ENCODE measurements at regions not wholly inside any gene's neighbourhood (a gene's known extent, or its start where the extent isn't known, plus 50 kb on each side); places are given as distances from the start of the nearest gene placed in this dataset.

- peaks cover 2% of the 10 kb centered on the region for H3K4me1 ChIP-seq (ENCODE audit: control insufficient read depth, low read depth, low read length)
- H2BK15ac ChIP-seq (replicated peaks; ENCODE audit: low read depth) = no peak overlapping the region
- no peaks in the 10 kb centered on the region for H3K27me3 ChIP-seq (ENCODE audit: insufficient read depth, low read length, poor library complexity)
- no peak overlapping the region for H3K9ac ChIP-seq (ENCODE audit: low read length)
- whole genome bisulfite sequencing (ENCODE audit: extremely low coverage, insufficient coverage, low lambda C conversion rate) = no CpG with 5 or more reads among the region's 1 CpG
- no peak overlapping the region for H2BK5ac ChIP-seq (ENCODE audit: low read length)
- DNase-seq = no peak
- no peaks in the 10 kb centered on the region for H3K36me3 ChIP-seq (ENCODE audit: control insufficient read depth, insufficient read depth, low read length)
- H3K56ac ChIP-seq (ENCODE audit: low read length) = no peak overlapping the region
- no peak overlapping the region for H3K4me2 ChIP-seq (ENCODE audit: low read length)
- H4K5ac ChIP-seq (ENCODE audit: low read length) = no peak overlapping the region
- H3K23ac ChIP-seq (ENCODE audit: low read length) = no peak overlapping the region
- no peak overlapping the region for H3K18ac ChIP-seq (ENCODE audit: low read length)
- no peak overlapping the region for H4K8ac ChIP-seq (ENCODE audit: low read depth, low read length)
- no peak overlapping the region for H2BK120ac ChIP-seq (ENCODE audit: low read depth, low read length)
- H3K4ac ChIP-seq (ENCODE audit: low read depth, low read length) = no peak overlapping the region
- H3K4me3 ChIP-seq (ENCODE audit: low read length) = no peak overlapping the region
- H2AK5ac ChIP-seq (ENCODE audit: low read length) = no peak overlapping the region
- H3K79me1 ChIP-seq (ENCODE audit: low read length) = no peaks in the 10 kb centered on the region
- H3K27ac ChIP-seq (ENCODE audit: low read depth, low read length) = no peak overlapping the region
- no peaks in the 10 kb centered on the region for H3K79me2 ChIP-seq (ENCODE audit: control insufficient read depth, insufficient read depth, low read length)
These were observed 764.8 kb upstream of the LRFN5 start for GRCh38 chr14:40841886-40842285.

- Histone ChIP-seq H2BK15ac (replicated peaks; ENCODE audit: low read depth) (no peak overlapping the region), H2BK120ac (ENCODE audit: low read depth, low read length) (no peak overlapping the region), H3K18ac (ENCODE audit: low read length) (no peak overlapping the region), H3K4ac (ENCODE audit: low read depth, low read length) (no peak overlapping the region), H3K79me1 (ENCODE audit: low read length) (no peaks in the 10 kb centered on the region), H2BK5ac (ENCODE audit: low read length) (no peak overlapping the region), H3K23ac (ENCODE audit: low read length) (no peak overlapping the region), H4K8ac (ENCODE audit: low read depth, low read length) (no peak overlapping the region), H3K27ac (ENCODE audit: low read depth, low read length) (no peak overlapping the region), H3K9ac (ENCODE audit: low read length) (no peak overlapping the region), H3K27me3 (ENCODE audit: insufficient read depth, low read length, poor library complexity) (no peaks in the 10 kb centered on the region), H4K5ac (ENCODE audit: low read length) (no peak overlapping the region), H3K36me3 (ENCODE audit: control insufficient read depth, insufficient read depth, low read length) (no peaks in the 10 kb centered on the region), H3K79me2 (ENCODE audit: control insufficient read depth, insufficient read depth, low read length) (no peaks in the 10 kb centered on the region), H3K4me2 (ENCODE audit: low read length) (no peak overlapping the region), H3K56ac (ENCODE audit: low read length) (no peak overlapping the region), H2AK5ac (ENCODE audit: low read length) (no peak overlapping the region), H3K4me1 (ENCODE audit: control insufficient read depth, low read depth, low read length) (peaks cover 2% of the 10 kb centered on the region), H3K4me3 (ENCODE audit: low read length) (no peak overlapping the region)
- WGBS (ENCODE audit: extremely low coverage, insufficient coverage, low lambda C conversion rate) = no CpG with 5 or more reads among the region's 2 CpGs
- no peak for DNase-seq
These were observed 768.1 kb upstream of the LRFN5 start for GRCh38 chr14:40838601-40839000.

GRCh38 chr14:40806471-40806870, 800.2 kb upstream of the LRFN5 start:
- Histone ChIP-seq H3K4ac (ENCODE audit: low read depth, low read length) (no peak overlapping the region), H2BK120ac (ENCODE audit: low read depth, low read length) (no peak overlapping the region)

GRCh38 chr14:40796168-40796567, 810.5 kb upstream of the LRFN5 start:
- H2BK5ac ChIP-seq (ENCODE audit: low read length) = no peak overlapping the region
- H4K8ac ChIP-seq (ENCODE audit: low read depth, low read length) = no peak overlapping the region
- no peak overlapping the region for H3K4ac ChIP-seq (ENCODE audit: low read depth, low read length)
- no peaks in the 10 kb centered on the region for H3K4me1 ChIP-seq (ENCODE audit: control insufficient read depth, low read depth, low read length)
- no peak overlapping the region for H3K4me2 ChIP-seq (ENCODE audit: low read length)
- WGBS (ENCODE audit: extremely low coverage, insufficient coverage, low lambda C conversion rate) = no CpG with 5 or more reads among the region's 1 CpG
- no peak overlapping the region for H2AK5ac ChIP-seq (ENCODE audit: low read length)
- H3K23ac ChIP-seq (ENCODE audit: low read length) = no peak overlapping the region
- H3K18ac ChIP-seq (ENCODE audit: low read length) = no peak overlapping the region
- H3K27ac ChIP-seq (ENCODE audit: low read depth, low read length) = no peak overlapping the region
- no peaks in the 10 kb centered on the region for H3K27me3 ChIP-seq (ENCODE audit: insufficient read depth, low read length, poor library complexity)
- no peak overlapping the region for H2BK15ac ChIP-seq (replicated peaks; ENCODE audit: low read depth)
- DNase-seq = no peak
- H2BK120ac ChIP-seq (ENCODE audit: low read depth, low read length) = no peak overlapping the region
- H3K79me2 ChIP-seq (ENCODE audit: control insufficient read depth, insufficient read depth, low read length) = no peaks in the 10 kb centered on the region
- no peak overlapping the region for H4K5ac ChIP-seq (ENCODE audit: low read length)
- H3K9ac ChIP-seq (ENCODE audit: low read length) = no peak overlapping the region
- H3K4me3 ChIP-seq (ENCODE audit: low read length) = no peak overlapping the region
- no peaks in the 10 kb centered on the region for H3K79me1 ChIP-seq (ENCODE audit: low read length)
- no peaks in the 10 kb centered on the region for H3K36me3 ChIP-seq (ENCODE audit: control insufficient read depth, insufficient read depth, low read length)
- H3K56ac ChIP-seq (ENCODE audit: low read length) = no peak overlapping the region

More at GRCh38 chr14:40806471-40806870, 800.2 kb upstream of the LRFN5 start:
- Histone ChIP-seq H3K23ac (ENCODE audit: low read length) (no peak overlapping the region), H3K27me3 (ENCODE audit: insufficient read depth, low read length, poor library complexity) (no peaks in the 10 kb centered on the region), H4K5ac (ENCODE audit: low read length) (no peak overlapping the region), H3K27ac (ENCODE audit: low read depth, low read length) (no peak overlapping the region), H3K4me3 (ENCODE audit: low read length) (no peak overlapping the region), H3K79me2 (ENCODE audit: control insufficient read depth, insufficient read depth, low read length) (no peaks in the 10 kb centered on the region), H4K8ac (ENCODE audit: low read depth, low read length) (no peak overlapping the region), H2AK5ac (ENCODE audit: low read length) (no peak overlapping the region), H3K9ac (ENCODE audit: low read length) (no peak overlapping the region), H3K4me1 (ENCODE audit: control insufficient read depth, low read depth, low read length) (no peaks in the 10 kb centered on the region), H3K4me2 (ENCODE audit: low read length) (no peak overlapping the region), H3K79me1 (ENCODE audit: low read length) (no peaks in the 10 kb centered on the region), H2BK5ac (ENCODE audit: low read length) (no peak overlapping the region), H3K18ac (ENCODE audit: low read length) (no peak overlapping the region), H3K36me3 (ENCODE audit: control insufficient read depth, insufficient read depth, low read length) (no peaks in the 10 kb centered on the region), H3K56ac (ENCODE audit: low read length) (no peak overlapping the region), H2BK15ac (replicated peaks; ENCODE audit: low read depth) (no peak overlapping the region)
- DNase-seq = no peak

GRCh38 chr14:40784860-40785259, 821.8 kb upstream of the LRFN5 start:
- WGBS (ENCODE audit: extremely low coverage, insufficient coverage, low lambda C conversion rate) = no CpG with 5 or more reads among the region's 9 CpGs
- no peak overlapping the region for H2BK5ac ChIP-seq (ENCODE audit: low read length)

GRCh38 chr14:40762685-40763084, 844.0 kb upstream of the LRFN5 start:
- no peak for DNase-seq
- H2BK120ac ChIP-seq (ENCODE audit: low read depth, low read length) = no peak overlapping the region
- H2BK5ac ChIP-seq (ENCODE audit: low read length) = no peak overlapping the region
- H2AK5ac ChIP-seq (ENCODE audit: low read length) = no peak overlapping the region
- H3K4me1 ChIP-seq (ENCODE audit: control insufficient read depth, low read depth, low read length) = peaks cover 9% of the 10 kb centered on the region
- no peak overlapping the region for H2BK15ac ChIP-seq (replicated peaks; ENCODE audit: low read depth)
- H3K79me2 ChIP-seq (ENCODE audit: control insufficient read depth, insufficient read depth, low read length) = no peaks in the 10 kb centered on the region
- WGBS (ENCODE audit: extremely low coverage, insufficient coverage, low lambda C conversion rate) = no CpG with 5 or more reads among the region's 1 CpG
- no peak overlapping the region for H4K8ac ChIP-seq (ENCODE audit: low read depth, low read length)
- H3K9ac ChIP-seq (ENCODE audit: low read length) = no peak overlapping the region
- no peak overlapping the region for H3K4ac ChIP-seq (ENCODE audit: low read depth, low read length)
- no peaks in the 10 kb centered on the region for H3K36me3 ChIP-seq (ENCODE audit: control insufficient read depth, insufficient read depth, low read length)
- H3K27me3 ChIP-seq (ENCODE audit: insufficient read depth, low read length, poor library complexity) = no peaks in the 10 kb centered on the region
- H3K27ac ChIP-seq (ENCODE audit: low read depth, low read length) = no peak overlapping the region
- H3K79me1 ChIP-seq (ENCODE audit: low read length) = no peaks in the 10 kb centered on the region
- no peak overlapping the region for H3K23ac ChIP-seq (ENCODE audit: low read length)
- H4K5ac ChIP-seq (ENCODE audit: low read length) = no peak overlapping the region
- no peak overlapping the region for H3K4me2 ChIP-seq (ENCODE audit: low read length)
- no peak overlapping the region for H3K18ac ChIP-seq (ENCODE audit: low read length)
- no peak overlapping the region for H3K56ac ChIP-seq (ENCODE audit: low read length)
- H3K4me3 ChIP-seq (ENCODE audit: low read length) = no peak overlapping the region

More at GRCh38 chr14:40784860-40785259, 821.8 kb upstream of the LRFN5 start:
- Histone ChIP-seq H3K4me1 (ENCODE audit: control insufficient read depth, low read depth, low read length) (no peaks in the 10 kb centered on the region), H3K4ac (ENCODE audit: low read depth, low read length) (no peak overlapping the region), H3K27ac (ENCODE audit: low read depth, low read length) (no peak overlapping the region), H4K8ac (ENCODE audit: low read depth, low read length) (no peak overlapping the region), H3K4me3 (ENCODE audit: low read length) (no peak overlapping the region), H2AK5ac (ENCODE audit: low read length) (no peak overlapping the region), H3K9ac (ENCODE audit: low read length) (no peak overlapping the region), H3K18ac (ENCODE audit: low read length) (no peak overlapping the region), H3K79me1 (ENCODE audit: low read length) (no peaks in the 10 kb centered on the region), H4K5ac (ENCODE audit: low read length) (no peak overlapping the region), H3K79me2 (ENCODE audit: control insufficient read depth, insufficient read depth, low read length) (no peaks in the 10 kb centered on the region), H3K56ac (ENCODE audit: low read length) (no peak overlapping the region), H3K4me2 (ENCODE audit: low read length) (no peak overlapping the region), H3K27me3 (ENCODE audit: insufficient read depth, low read length, poor library complexity) (no peaks in the 10 kb centered on the region), H2BK120ac (ENCODE audit: low read depth, low read length) (no peak overlapping the region), H3K23ac (ENCODE audit: low read length) (no peak overlapping the region), H2BK15ac (replicated peaks; ENCODE audit: low read depth) (no peak overlapping the region), H3K36me3 (ENCODE audit: control insufficient read depth, insufficient read depth, low read length) (no peaks in the 10 kb centered on the region)
- no peak for DNase-seq

Data from mesendoderm (in vitro differentiated cells).